Activated gamma-delta T cell (primary cell): ENCODE measurements at regions not wholly inside any gene's neighbourhood (a gene's known extent, or its start where the extent isn't known, plus 50 kb on each side); places are given as distances from the start of the nearest gene placed in this dataset.

ENCODE experiments used
- DNase-seq: peaks from one replicate; lab custom pipeline; 2025; lab: John Stamatoyannopoulos, UW

- DNase-seq, result no peak
Observed at GRCh38 chr10:107616031-107616430, 451.5 kb upstream of the SORCS1 start.

- DNase-seq, result no peak
Observed at GRCh38 chr10:107614939-107615685, 450.6 kb upstream of the SORCS1 start.

- no peak for DNase-seq
Observed at GRCh38 chr10:107611115-107611514, 446.6 kb upstream of the SORCS1 start.

- DNase-seq, result no peak
Observed at GRCh38 chr10:107589081-107589480, 424.6 kb upstream of the SORCS1 start.

GRCh38 chr10:107585630-107586029 is 421.1 kb upstream of the SORCS1 start:
- DNase-seq, result no peak

- no peak for DNase-seq
Observed at GRCh38 chr10:107583974-107584373, 419.5 kb upstream of the SORCS1 start.

- no peak for DNase-seq
Observed at GRCh38 chr10:107579970-107580369, 415.5 kb upstream of the SORCS1 start.

- no peak for DNase-seq
Observed at GRCh38 chr10:107577221-107577620, 412.7 kb upstream of the SORCS1 start.

GRCh38 chr10:107576746-107577145 is 412.2 kb upstream of the SORCS1 start:
- DNase-seq, result no peak

- no peak for DNase-seq
Observed at GRCh38 chr10:107565014-107565413, 400.5 kb upstream of the SORCS1 start.

- DNase-seq, result no peak
Observed at GRCh38 chr10:107561136-107561650, 396.7 kb upstream of the SORCS1 start.

- no peak for DNase-seq
Observed at GRCh38 chr10:107557916-107558315, 393.4 kb upstream of the SORCS1 start.

GRCh38 chr10:107554333-107554732 is 389.8 kb upstream of the SORCS1 start:
- DNase-seq, result no peak

GRCh38 chr10:107553470-107553869 is 389.0 kb upstream of the SORCS1 start:
- no peak for DNase-seq

GRCh38 chr10:107552963-107553362 is 388.5 kb upstream of the SORCS1 start:
- no peak for DNase-seq

- DNase-seq, result no peak
Observed at GRCh38 chr10:107548301-107548700, 383.8 kb upstream of the SORCS1 start.

- no peak for DNase-seq
Observed at GRCh38 chr10:107546986-107547385, 382.5 kb upstream of the SORCS1 start.

GRCh38 chr10:107546284-107546683 is 381.8 kb upstream of the SORCS1 start:
- DNase-seq, result no peak

GRCh38 chr10:107545717-107546116 is 381.2 kb upstream of the SORCS1 start:
- no peak for DNase-seq

- no peak for DNase-seq
Observed at GRCh38 chr10:107544706-107545520, 380.4 kb upstream of the SORCS1 start.

- no peak for DNase-seq
Observed at GRCh38 chr10:107542607-107543006, 378.1 kb upstream of the SORCS1 start.

- no peak for DNase-seq
Observed at GRCh38 chr10:107542016-107542415, 377.5 kb upstream of the SORCS1 start.

GRCh38 chr10:107540981-107541380 is 376.5 kb upstream of the SORCS1 start:
- DNase-seq, result no peak
